ENCODE measurements at regions not wholly inside any gene's neighbourhood (a gene's known extent, or its start where the extent isn't known, plus 50 kb on each side); places are given as distances from the start of the nearest gene placed in this dataset.

DNA sequence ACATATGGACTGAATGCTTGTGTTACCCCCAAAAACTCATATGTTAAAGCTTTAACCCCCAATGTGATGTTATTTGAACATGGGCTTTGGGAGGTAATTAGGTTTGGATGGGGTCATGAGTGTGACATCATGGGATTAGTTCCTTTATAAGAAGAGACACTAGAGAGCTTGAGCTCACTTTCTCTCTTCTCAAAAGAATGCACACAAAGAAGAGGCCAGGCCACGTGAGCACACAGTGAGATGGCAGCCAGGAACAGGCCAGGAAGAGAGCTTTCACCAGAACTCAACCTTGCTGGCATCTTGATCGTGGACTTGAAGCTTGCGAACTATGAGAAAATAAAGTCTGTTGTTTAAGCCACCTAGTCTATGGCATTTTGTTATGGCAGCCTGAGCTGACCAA is 360.6 kb downstream of the NR2F1-AS1 start:
- TF ChIP-seq, protein P1, sequence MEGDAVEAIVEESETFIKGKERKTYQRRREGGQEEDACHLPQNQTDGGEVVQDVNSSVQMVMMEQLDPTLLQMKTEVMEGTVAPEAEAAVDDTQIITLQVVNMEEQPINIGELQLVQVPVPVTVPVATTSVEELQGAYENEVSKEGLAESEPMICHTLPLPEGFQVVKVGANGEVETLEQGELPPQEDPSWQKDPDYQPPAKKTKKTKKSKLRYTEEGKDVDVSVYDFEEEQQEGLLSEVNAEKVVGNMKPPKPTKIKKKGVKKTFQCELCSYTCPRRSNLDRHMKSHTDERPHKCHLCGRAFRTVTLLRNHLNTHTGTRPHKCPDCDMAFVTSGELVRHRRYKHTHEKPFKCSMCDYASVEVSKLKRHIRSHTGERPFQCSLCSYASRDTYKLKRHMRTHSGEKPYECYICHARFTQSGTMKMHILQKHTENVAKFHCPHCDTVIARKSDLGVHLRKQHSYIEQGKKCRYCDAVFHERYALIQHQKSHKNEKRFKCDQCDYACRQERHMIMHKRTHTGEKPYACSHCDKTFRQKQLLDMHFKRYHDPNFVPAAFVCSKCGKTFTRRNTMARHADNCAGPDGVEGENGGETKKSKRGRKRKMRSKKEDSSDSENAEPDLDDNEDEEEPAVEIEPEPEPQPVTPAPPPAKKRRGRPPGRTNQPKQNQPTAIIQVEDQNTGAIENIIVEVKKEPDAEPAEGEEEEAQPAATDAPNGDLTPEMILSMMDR (IDR thresholded peaks at IDR 0.05 in 4 of 5, conservative IDR thresholded peaks at IDR 0.05 in 1 of 5), result no peak
- no peak for TF ChIP-seq POLR2A (IDR thresholded peaks at IDR 0.05)
